Activated CD8-positive, alpha-beta memory T cell treated with anti-CD3 and anti-CD28 coated beads for 1 hour (primary cell): ENCODE measurements at regions not wholly inside any gene's neighbourhood (a gene's known extent, or its start where the extent isn't known, plus 50 kb on each side); places are given as distances from the start of the nearest gene placed in this dataset.
"Not testable (repeated sequence)": the region's sequence is repeated elsewhere in the genome, so short reads cannot be mapped to it uniquely, and the experiment has no call there.

ENCODE experiments used
- DNase-seq, 2 donors: peaks; one replicate each; pipeline ENCODE4 v3.0.0-alpha.2; 2020; ENCODE audit warnings: low read depth in 1 of 2; ENCODE audit errors: extremely low read depth in 1 of 2

DNA sequence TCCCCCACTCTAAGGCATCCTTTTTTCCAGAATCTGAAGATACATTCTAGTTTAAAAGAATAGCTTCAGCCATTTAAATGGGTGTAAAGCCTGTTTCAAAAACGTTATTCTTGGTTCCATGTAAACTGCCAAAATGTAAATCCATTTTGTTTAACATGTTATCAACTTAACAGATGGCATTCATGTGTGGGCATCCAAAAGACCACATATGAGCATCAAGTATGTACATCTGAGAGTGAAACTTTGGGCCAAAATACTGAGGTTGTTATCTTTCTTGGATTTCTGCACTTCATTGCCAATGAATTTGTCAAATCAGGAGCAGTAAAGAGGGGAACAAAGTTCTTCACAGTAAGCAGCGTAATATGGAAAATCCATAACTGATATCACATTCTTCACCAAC is 395.4 kb downstream of the ZNF804A start:
- no peak for DNase-seq

DNA sequence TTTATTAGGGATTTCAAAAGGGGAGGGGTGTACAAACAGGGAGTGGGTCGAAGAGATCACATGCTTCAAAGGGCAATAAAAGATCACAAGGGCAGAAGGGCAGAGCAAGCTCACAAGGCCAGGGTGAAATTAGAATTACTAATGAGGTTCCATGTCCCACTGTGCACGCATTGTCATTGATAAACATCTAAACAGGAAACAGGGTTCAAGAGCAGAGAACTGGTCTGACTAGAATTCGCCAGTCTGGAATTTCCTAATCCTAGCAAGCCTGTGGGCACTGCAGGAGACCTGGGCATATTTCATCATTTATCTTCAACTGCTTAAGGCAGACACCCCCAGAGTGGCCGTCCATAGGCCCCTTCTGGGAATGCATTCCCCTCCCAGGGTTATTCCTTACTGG is 408.2 kb downstream of the ZNF804A start:
- no peak for DNase-seq

GRCh38 chr2:185012643-185013042 is 414.3 kb downstream of the ZNF804A start:
- DNase-seq = no peak

GRCh38 chr2:185014076-185014475 is 415.7 kb downstream of the ZNF804A start:
- DNase-seq = no peak

DNA sequence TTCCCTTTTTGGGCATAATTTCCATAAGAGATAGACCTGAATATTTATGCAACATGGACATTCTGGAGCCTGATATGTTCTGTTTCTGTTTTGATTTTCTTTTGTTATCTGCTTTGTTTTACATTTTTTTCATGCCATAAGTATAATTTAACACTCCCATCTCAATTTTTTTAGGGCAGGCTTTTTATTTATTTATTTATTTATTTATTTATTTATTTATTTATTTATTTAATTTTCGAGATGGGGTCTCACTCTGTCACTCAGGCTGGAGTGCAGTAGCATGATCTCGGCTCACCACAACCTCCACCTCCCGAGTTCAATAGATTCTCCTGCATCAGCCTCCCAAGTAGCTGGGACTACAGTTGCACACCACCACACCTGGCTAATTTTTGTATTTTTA is 427.6 kb downstream of the ZNF804A start:
- not testable (repeated sequence) for DNase-seq

- no peak for DNase-seq
Observed at GRCh38 chr2:185035906-185036305, 437.6 kb downstream of the ZNF804A start.

DNA sequence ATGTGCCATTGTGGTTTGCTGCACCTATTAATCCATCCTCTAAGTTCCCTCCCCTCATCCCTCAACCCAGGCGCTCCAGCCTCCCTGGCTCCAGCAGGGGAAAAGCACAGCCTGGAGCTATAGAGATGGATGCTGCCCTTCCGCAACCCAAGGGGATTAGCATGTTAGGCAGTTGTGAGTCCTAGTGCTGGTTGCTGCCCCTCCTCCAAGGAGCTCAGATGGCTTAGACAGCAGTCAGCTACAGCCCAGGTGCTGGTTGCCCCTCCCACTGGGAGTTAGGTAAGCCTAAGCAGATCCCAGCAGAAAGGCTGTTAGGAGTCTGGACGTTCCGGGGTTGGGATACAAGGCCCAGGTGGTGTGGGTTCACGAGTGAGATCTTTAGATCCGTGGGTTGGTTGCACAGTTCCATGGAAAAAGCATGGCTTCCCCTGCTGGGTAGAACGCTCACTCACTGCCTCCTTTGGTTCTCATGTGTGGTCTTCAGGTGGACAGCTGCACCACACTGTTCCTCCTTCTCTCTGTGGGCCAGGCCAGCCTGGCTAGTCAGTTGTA is 446.1 kb downstream of the ZNF804A start:
- DNase-seq = no peak

DNA sequence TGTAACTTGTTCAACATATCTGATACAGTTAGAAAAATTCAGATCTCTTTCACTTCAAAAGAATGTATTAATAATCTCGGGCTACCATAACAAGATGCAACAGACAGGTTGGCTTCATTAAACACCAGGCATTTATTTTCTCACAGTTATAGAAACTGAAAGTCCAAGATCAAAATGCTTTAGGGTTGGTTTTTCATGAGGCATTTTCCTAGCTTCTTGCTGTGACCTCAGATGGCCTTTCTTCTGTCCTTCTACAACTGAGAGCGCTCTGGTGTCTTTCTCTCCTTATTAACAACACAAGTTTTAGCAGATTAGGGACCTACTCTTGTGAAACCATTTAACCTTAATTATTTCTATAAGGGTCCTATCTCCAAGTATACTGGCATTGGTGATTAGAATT is 452.5 kb downstream of the ZNF804A start:
- no peak for DNase-seq

DNA sequence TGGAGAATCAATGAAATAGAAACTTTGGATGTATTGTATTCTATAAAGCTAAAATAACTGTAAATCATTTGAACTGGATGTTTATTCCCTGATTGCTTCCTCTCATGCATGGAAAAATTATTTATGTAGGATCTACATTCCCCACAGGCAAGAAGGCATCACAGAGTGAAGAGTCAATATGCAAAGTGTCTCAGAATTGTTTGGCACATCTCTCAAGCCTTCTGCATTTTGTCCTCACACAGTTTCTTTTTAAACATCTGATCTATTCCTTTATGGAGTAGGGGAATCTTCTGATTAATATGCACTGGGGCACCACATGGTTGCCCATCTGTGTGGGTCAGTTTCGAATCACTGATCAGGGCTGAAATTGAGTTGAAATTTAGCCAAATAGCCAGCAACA is 465.4 kb downstream of the ZNF804A start:
- DNase-seq = no peak

DNA sequence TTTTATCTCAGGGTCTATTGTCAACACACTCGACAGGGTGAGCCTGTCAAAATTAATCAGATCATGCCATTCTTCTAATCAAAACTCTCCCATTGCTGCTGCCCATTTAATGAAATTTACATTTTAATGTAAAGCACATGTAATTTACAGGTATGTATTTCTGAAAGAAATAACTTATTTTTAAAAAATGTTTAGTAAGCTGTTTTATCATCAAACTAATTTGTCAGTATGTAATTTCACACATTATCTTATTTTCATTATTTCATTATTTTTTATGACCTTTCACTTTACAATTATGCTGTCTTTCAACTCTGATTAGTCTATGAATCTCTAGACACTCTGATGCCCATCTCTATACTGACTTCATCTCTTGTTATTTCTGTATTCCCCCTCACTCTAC is 467.8 kb downstream of the ZNF804A start:
- no peak for DNase-seq

DNA sequence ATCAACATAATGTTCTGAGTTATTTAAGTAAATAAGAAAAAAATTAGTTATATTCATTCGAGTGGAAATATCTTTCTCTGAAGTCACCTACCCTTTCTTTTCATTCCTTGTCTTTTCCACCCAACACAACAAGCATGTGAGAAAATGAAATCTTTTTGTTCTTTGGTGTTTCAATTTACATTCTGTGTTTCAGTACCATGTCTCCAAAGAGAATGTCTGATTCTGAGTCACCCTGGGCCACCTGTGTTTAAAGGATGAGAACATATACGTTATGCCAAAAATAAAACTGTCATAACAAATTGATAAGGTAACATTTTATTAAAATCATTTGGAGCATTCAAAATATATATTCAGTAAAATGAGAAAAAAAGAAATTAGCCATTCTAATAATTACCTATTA is 470.8 kb downstream of the ZNF804A start:
- no peak for DNase-seq

DNA sequence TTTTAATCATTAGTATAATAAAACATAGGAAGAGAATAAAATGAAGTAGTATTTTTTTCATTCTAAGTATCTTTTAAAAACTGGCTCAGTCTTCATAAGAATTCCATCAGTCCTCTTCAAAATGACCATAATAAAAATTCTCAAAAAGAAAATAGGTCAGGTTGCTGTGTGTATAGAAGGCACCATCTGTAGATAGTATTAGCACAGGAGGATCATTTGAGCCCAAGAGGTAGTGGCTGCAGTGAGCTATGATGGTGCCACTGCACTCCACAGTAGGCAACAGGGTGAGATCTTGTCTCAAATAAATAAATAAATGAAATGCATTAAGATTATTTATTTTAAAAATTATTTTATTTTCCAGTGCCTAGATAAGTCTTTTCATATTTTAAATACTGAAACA is 475.8 kb downstream of the ZNF804A start:
- DNase-seq = no peak

GRCh38 chr2:185082749-185083148 is 484.4 kb downstream of the ZNF804A start:
- DNase-seq = no peak

- no peak for DNase-seq
Observed at GRCh38 chr2:185108588-185108987, 510.3 kb downstream of the ZNF804A start.

GRCh38 chr2:185127412-185127811 is 529.1 kb downstream of the ZNF804A start:
- no peak for DNase-seq

- DNase-seq = no peak
Observed at GRCh38 chr2:185128346-185128745, 530.0 kb downstream of the ZNF804A start.

DNA sequence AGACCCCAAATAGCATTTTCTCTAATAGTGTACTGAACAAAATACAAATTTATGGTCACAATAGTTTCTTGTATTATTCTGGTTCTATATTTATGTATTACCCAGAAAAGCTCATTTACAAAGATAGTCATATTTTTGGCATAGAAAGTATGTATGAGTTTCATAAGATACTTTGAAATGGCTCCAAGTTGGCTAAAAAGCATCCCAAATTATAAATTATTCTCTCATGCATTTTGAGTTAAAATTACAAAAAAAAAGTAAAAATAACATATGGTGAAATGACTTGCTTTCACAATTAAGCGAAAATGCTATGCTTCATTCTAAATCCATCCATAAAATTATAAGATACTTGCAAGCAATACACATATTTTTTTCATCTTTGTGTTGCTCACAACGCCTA is 530.7 kb downstream of the ZNF804A start:
- DNase-seq = no peak

DNA sequence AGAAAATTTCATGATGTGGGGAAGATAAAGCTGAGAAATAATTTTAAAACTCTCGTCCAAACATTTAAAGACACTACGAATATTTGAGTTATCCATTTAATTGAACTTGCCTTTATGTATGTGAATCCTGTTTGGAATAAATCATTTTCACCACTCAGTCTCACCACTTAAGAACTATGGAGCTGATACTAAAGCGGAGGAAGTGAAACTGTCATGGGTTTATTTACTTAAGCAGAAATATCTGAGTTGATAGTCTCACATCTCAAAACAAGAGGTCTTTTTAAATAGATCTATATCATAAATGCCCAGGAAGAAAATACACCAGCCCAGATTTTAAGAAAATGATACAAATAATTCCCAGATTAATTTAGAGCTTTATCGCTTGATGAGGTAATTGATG is 532.4 kb downstream of the ZNF804A start:
- DNase-seq = no peak

DNA sequence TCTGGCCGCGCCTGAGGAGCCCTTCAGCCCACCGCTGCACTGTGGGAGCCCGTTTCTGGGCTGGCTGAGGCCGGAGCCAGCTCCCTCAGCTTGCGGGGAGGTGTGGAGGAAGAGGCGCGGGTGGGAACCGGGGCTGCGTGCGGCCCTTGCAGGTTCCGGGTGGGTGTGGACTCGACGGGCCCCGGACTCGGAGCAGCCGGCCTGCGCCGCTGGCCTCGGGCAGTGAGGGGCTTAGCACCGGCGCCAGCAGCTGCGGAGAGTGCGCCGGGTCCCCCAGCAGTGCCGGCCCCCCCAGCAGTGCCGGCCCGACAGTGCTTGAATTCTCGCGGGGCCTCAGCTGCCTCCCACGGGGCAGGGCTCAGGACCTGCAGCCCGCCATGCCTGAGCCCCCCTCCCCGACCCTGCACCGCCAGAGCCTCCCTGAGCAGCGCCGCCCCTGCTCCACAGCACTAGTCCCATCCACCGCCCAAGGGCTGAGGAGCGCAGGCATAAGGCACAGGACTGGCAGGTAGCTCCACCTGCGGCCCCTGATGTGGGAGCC is 534.2 kb downstream of the ZNF804A start:
- no peak for DNase-seq

DNA sequence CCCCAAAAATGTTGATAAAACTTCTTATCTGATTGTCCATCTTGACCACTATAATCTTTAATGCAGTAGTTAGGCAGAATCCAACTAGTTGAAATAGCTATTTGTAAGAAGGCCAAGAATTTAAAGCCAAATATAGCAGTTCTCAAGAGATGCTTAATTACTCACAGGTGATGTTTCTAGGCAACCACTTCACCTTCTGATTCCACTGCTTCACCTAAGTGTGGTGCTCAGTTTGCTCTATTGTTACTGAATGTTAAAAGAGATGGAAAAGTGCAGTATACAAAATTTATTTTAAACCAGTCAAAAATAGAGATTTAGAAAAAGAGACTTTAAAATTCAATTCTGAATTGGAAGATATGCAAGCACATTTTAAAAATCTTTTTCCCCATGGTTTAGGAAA is 539.4 kb downstream of the ZNF804A start:
- no peak for DNase-seq

- no peak for DNase-seq
Observed at GRCh38 chr2:185142677-185143076, 544.3 kb downstream of the ZNF804A start.

DNA sequence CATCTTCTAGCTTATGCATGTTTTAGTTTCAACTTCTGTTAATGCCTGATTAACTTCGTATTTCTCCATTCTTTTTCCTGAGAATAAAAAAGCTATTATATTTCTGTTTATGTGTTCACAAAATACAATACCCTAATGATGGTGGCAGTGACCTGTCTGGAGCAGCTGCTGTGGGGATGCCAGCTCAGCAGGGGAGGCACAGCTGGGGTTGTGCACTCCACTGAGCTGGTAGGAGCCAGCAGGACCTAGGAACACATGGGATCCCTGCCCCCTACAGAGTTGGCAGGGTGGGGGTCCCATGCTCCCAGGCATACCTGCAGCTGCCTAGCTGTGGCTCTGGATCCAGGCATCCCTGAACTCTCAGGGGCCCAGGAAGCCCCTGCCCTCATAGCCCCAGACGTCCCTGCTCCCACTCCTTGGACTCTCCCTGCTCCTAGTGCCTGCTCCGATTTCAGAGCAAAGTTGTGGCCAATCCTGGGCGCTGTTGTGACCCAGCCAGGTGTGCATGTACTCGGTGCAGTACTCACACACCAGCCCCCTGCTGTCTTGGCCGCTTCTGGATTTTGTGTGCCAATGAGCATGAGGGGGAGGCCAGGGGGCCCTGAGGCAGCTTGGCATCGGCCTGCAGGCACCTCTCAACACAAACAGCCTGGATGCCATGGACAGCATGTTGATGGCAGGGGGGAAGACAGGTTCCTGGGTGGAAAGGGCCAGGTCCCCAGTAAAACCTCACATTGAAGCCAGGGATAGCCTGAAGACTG is 546.0 kb downstream of the ZNF804A start:
- DNase-seq = no peak
